GM23248 (cell line): ENCODE measurements at regions not wholly inside any gene's neighbourhood (a gene's known extent, or its start where the extent isn't known, plus 50 kb on each side); places are given as distances from the start of the nearest gene placed in this dataset.

ENCODE experiments used
- EZH2 ChIP-seq: fragments of 200-600 bp; sonication (generic); IDR thresholded peaks from 2 replicates; pipeline ENCODE4 v1.6.1; 2018; ENCODE audit warnings: antibody characterized with exemption, mild to moderate bottlenecking; ENCODE audit not compliant: insufficient read depth, poor library complexity, severe bottlenecking
- EZH2phosphoT487 ChIP-seq: fragments of 200-600 bp; sonication (generic); IDR thresholded peaks from 2 replicates; pipeline ENCODE4 v1.6.1; 2018; ENCODE audit warnings: antibody characterized with exemption, moderate library complexity, mild to moderate bottlenecking, low read depth; ENCODE audit not compliant: insufficient read depth

- no peak for TF ChIP-seq EZH2phosphoT487
- no peak for TF ChIP-seq EZH2
Observed at GRCh38 chr3:170780955-170781354, 89.0 kb downstream of the RPL22L1 start.
